Caco-2 (cell line): ENCODE measurements at regions not wholly inside any gene's neighbourhood (a gene's known extent, or its start where the extent isn't known, plus 50 kb on each side); places are given as distances from the start of the nearest gene placed in this dataset.

ENCODE experiments used
- BruUV-seq: library from RNA; stranded (reverse); fragments of 400-500 nt; replicated peaks from 2 replicates; lab custom pipeline; 2021; lab: Mats Ljungman, UMichigan
- CTCF ChIA-PET: fragments of 300-600 bp; sonication (Branson Sonifier 250); formaldehyde crosslinking; loops from one replicate; lab custom pipeline; 2022; ENCODE audit warnings: antibody characterized with exemption; lab: Charles Lee
- POLR2A ChIA-PET: fragments of 300-600 bp; sonication (Branson Sonifier 250); formaldehyde crosslinking; loops from one replicate; lab custom pipeline; 2022; ENCODE audit warnings: antibody characterized with exemption; lab: Charles Lee
- DNase-seq, 2 experiments: peaks; one replicate each; pipeline versions ENCODE4 v3.0.0 to v3.0.0-alpha.2; 2020 to 2022
- H3K27me3 ChIP-seq: replicated peaks from 2 replicates; pipeline ENCODE4 v1.6.0; 2011; ENCODE audit warnings: low read length; ENCODE audit not compliant: control insufficient read depth, insufficient read depth
- H3K36me3 ChIP-seq: 2 replicates; pipeline ENCODE4 v1.5.1; 2011; ENCODE audit warnings: low read length; ENCODE audit not compliant: control insufficient read depth, insufficient read depth
- H3K4me1 ChIP-seq: fragments of 250-450 bp; sonication (Bioruptor Pico); 2 replicates; pipeline ENCODE4 v1.5.1; 2020; ENCODE audit warnings: mild to moderate bottlenecking
- H3K4me3 ChIP-seq: 2 replicates; pipeline ENCODE4 v1.5.1; 2011; ENCODE audit warnings: low read depth, mild to moderate bottlenecking, control low read depth, low read length
- H3K9me3 ChIP-seq: fragments of 250-450 bp; sonication (Bioruptor Pico); 2 replicates; pipeline ENCODE4 v1.5.1; 2020; ENCODE audit warnings: mild to moderate bottlenecking, moderate library complexity
- H3K27ac Mint-ChIP-seq: one replicate; pipeline ENCODE4 v1.8.0; 2022; ENCODE audit warnings: mixed read lengths; ENCODE audit not compliant: unreplicated experiment
- H3K27me3 Mint-ChIP-seq: one replicate; pipeline ENCODE4 v1.8.0; 2022; ENCODE audit warnings: mixed read lengths; ENCODE audit not compliant: insufficient read depth, unreplicated experiment
- H3K36me3 Mint-ChIP-seq: one replicate; pipeline ENCODE4 v1.8.0; 2022; ENCODE audit warnings: mild to moderate bottlenecking, mixed read lengths; ENCODE audit not compliant: insufficient read depth, unreplicated experiment
- H3K4me1 Mint-ChIP-seq: one replicate; pipeline ENCODE4 v1.8.0; 2022; ENCODE audit warnings: low read depth, mixed read lengths; ENCODE audit not compliant: unreplicated experiment
- H3K4me3 Mint-ChIP-seq: one replicate; pipeline ENCODE4 v1.8.0; 2022; ENCODE audit warnings: mild to moderate bottlenecking, moderate library complexity, mixed read lengths; ENCODE audit not compliant: unreplicated experiment
- H3K9me3 Mint-ChIP-seq: one replicate; pipeline ENCODE4 v1.8.0; 2022; ENCODE audit warnings: mixed read lengths; ENCODE audit not compliant: unreplicated experiment
- intact Hi-C: fragments of 100-400 bp; cut with micrococcal nuclease; formaldehyde crosslinking; loops from one replicate; pipeline ENCODE4 v1.10.0; 2022; ENCODE audit not compliant: unreplicated experiment
- TF ChIP-seq, protein P1 (sequence below), 2 experiments: fragments of 200-600 bp in 1 of 2; IDR thresholded peaks; 1 replicate in 1 of 2; 2 replicates in 1 of 2; pipeline versions ENCODE4 v1.5.1 to v1.8.0; 2011 to 2022; ENCODE audit warnings: antibody characterized with exemption in 1 of 2, control low read depth in 1 of 2, inconsistent platforms in 1 of 2, low read depth in 1 of 2, low read length in 1 of 2, mild to moderate bottlenecking in 1 of 2, moderate library complexity in 1 of 2; ENCODE audit not compliant: insufficient read depth in 1 of 2, severe bottlenecking in 1 of 2, unreplicated experiment in 1 of 2

DNA sequence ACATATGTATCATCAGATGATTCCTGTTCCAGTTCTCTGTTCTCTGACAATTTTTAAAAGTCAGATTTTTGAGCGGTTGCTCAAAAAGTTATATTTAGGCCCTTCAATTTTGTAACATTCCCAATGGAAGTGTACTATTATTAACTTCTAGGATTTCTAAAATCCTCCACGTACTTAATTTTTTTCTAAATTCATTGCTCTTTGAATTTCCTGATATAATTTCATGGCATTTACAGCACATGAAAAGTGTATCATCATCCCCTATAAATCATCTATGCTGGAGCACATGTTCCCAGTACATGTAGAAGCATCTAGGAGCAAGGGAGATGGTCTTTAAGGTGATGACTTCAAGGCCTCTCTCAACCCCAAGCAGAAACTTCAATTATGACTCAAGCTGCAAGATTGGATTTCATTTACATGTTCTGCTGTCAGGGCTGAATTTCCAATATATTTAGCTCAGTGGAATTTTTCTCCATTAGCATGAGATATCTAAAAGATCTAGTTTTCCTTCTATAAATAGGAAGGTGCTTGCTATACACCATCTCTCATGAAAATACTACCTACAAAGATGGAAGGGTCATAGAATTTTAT is 392.8 kb upstream of the MIR17HG start:
- POLR2A ChIA-PET = no interaction called here
- H3K4me1 Mint-ChIP-seq = no peaks in the 10 kb centered on the region

GRCh38 chr13:90956031-90956430 is 391.5 kb upstream of the MIR17HG start:
- ChIA-PET POLR2A (no interaction called here), CTCF (no interaction called here)
- H3K36me3 ChIP-seq = no peaks in the 10 kb centered on the region
- no peaks in the 10 kb centered on the region for H3K36me3 Mint-ChIP-seq
- H3K9me3 Mint-ChIP-seq = no peaks in the 10 kb centered on the region
- intact Hi-C loops = no loop called here
- no peak overlapping the region for H3K4me3 ChIP-seq
- H3K27me3 ChIP-seq = no peaks in the 10 kb centered on the region
- TF ChIP-seq, protein P1, sequence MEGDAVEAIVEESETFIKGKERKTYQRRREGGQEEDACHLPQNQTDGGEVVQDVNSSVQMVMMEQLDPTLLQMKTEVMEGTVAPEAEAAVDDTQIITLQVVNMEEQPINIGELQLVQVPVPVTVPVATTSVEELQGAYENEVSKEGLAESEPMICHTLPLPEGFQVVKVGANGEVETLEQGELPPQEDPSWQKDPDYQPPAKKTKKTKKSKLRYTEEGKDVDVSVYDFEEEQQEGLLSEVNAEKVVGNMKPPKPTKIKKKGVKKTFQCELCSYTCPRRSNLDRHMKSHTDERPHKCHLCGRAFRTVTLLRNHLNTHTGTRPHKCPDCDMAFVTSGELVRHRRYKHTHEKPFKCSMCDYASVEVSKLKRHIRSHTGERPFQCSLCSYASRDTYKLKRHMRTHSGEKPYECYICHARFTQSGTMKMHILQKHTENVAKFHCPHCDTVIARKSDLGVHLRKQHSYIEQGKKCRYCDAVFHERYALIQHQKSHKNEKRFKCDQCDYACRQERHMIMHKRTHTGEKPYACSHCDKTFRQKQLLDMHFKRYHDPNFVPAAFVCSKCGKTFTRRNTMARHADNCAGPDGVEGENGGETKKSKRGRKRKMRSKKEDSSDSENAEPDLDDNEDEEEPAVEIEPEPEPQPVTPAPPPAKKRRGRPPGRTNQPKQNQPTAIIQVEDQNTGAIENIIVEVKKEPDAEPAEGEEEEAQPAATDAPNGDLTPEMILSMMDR (IDR thresholded peaks at IDR 0.05; ENCODE audit: insufficient read depth in 1 of 2, low read depth in 1 of 2, low read length in 1 of 2, severe bottlenecking in 1 of 2, unreplicated experiment in 1 of 2) = no peak
- no peak overlapping the region for H3K4me3 Mint-ChIP-seq
- peaks cover 3% of the 10 kb centered on the region for H3K27me3 Mint-ChIP-seq
- no peaks in the 10 kb centered on the region for H3K4me1 ChIP-seq
- DNase-seq = no peak
- H3K27ac Mint-ChIP-seq = no peak overlapping the region
- H3K4me1 Mint-ChIP-seq = no peaks in the 10 kb centered on the region
- no TSS peak for BruUV-seq
- H3K9me3 ChIP-seq = no peaks in the 10 kb centered on the region; the same call in 1 of the 2 replicates

More for the DNA sequence above, 392.8 kb upstream of the MIR17HG start:
- Histone ChIP-seq H3K9me3 (no peaks in the 10 kb centered on the region), H3K4me3 (no peak overlapping the region), H3K36me3 (no peaks in the 10 kb centered on the region), H3K27me3 (no peaks in the 10 kb centered on the region), H3K4me1 (no peaks in the 10 kb centered on the region)
- BruUV-seq = no TSS peak
- intact Hi-C loops = no loop called here
- Mint-ChIP-seq H3K36me3 (no peaks in the 10 kb centered on the region), H3K4me3 (no peak overlapping the region), H3K27me3 (peaks cover 3% of the 10 kb centered on the region), H3K27ac (no peak overlapping the region), H3K9me3 (no peaks in the 10 kb centered on the region)
- DNase-seq = no peak
- TF ChIP-seq, protein P1 (IDR thresholded peaks at IDR 0.05; ENCODE audit: insufficient read depth in 1 of 2, low read depth in 1 of 2, low read length in 1 of 2, severe bottlenecking in 1 of 2, unreplicated experiment in 1 of 2) = no peak
- CTCF ChIA-PET = no interaction called here

DNA sequence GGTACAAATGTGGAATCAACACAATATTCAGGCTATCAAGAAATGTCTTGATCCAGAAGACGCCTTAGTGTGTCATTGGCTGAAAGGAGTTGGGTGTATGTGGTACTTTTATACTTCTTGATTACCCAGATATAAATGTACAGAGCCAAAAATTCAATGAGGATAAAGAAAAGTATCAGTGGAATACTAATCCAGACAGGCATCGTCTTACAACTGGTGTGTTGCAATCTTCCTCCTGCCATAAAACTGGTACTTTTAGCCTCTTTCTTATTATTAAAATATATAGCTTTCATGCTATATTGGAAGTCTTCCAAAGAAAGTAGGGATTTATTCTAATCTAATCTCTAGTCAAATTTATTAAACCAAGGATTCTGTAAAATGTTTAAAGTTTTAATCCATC is 388.6 kb upstream of the MIR17HG start:
- Mint-ChIP-seq H3K9me3 (no peaks in the 10 kb centered on the region), H3K36me3 (no peaks in the 10 kb centered on the region), H3K27ac (no peak overlapping the region), H3K4me1 (no peaks in the 10 kb centered on the region), H3K4me3 (no peak overlapping the region), H3K27me3 (peaks cover 5% of the 10 kb centered on the region)
- BruUV-seq = no TSS peak
- no peaks in the 10 kb centered on the region for H3K4me1 ChIP-seq
- no peak overlapping the region for H3K4me3 ChIP-seq
- TF ChIP-seq, protein P1 (IDR thresholded peaks at IDR 0.05; ENCODE audit: insufficient read depth in 1 of 2, low read depth in 1 of 2, low read length in 1 of 2, severe bottlenecking in 1 of 2, unreplicated experiment in 1 of 2) = no peak
- no peaks in the 10 kb centered on the region for H3K27me3 ChIP-seq
- POLR2A ChIA-PET = no interaction called here
- CTCF ChIA-PET = no interaction called here
- no peaks in the 10 kb centered on the region; the same call in 1 of the 2 replicates for H3K9me3 ChIP-seq
- intact Hi-C loops = no loop called here
- no peaks in the 10 kb centered on the region for H3K36me3 ChIP-seq
- DNase-seq = no peak
